ENCODE measurements at regions not wholly inside any gene's neighbourhood (a gene's known extent, or its start where the extent isn't known, plus 50 kb on each side); places are given as distances from the start of the nearest gene placed in this dataset.

GRCh38 chr6:128827675-128828464 lies 55.1 kb upstream of the LAMA2 start:
- H2AFZ ChIP-seq (ENCODE audit: low read length) = no peak overlapping the region
- no peak overlapping the region for H3K9ac ChIP-seq (ENCODE audit: low read length)
- H3K4me3 ChIP-seq (ENCODE audit: low read length) = no peak overlapping the region
- no peaks in the 10 kb centered on the region for H3K27me3 ChIP-seq (replicated peaks; ENCODE audit: insufficient read depth, low read length)
- no peak for DNase-seq
- no peaks in the 10 kb centered on the region for H3F3A ChIP-seq (ENCODE audit: insufficient read depth, low read length)
- H3K79me2 ChIP-seq (ENCODE audit: low read length) = no peaks in the 10 kb centered on the region
- H3K36me3 ChIP-seq (replicated peaks; ENCODE audit: insufficient read depth, low read length) = no peaks in the 10 kb centered on the region
- no peaks in the 10 kb centered on the region for H3K4me1 ChIP-seq (ENCODE audit: low read length)
- TF ChIP-seq EZH2phosphoT487 (IDR thresholded peaks at IDR 0.05; ENCODE audit: low read length) (no peak), EZH2 (optimal IDR thresholded peaks at IDR 0.05; ENCODE audit: low read depth, low read length) (no peak)
- TF ChIP-seq, protein P1, sequence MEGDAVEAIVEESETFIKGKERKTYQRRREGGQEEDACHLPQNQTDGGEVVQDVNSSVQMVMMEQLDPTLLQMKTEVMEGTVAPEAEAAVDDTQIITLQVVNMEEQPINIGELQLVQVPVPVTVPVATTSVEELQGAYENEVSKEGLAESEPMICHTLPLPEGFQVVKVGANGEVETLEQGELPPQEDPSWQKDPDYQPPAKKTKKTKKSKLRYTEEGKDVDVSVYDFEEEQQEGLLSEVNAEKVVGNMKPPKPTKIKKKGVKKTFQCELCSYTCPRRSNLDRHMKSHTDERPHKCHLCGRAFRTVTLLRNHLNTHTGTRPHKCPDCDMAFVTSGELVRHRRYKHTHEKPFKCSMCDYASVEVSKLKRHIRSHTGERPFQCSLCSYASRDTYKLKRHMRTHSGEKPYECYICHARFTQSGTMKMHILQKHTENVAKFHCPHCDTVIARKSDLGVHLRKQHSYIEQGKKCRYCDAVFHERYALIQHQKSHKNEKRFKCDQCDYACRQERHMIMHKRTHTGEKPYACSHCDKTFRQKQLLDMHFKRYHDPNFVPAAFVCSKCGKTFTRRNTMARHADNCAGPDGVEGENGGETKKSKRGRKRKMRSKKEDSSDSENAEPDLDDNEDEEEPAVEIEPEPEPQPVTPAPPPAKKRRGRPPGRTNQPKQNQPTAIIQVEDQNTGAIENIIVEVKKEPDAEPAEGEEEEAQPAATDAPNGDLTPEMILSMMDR (IDR thresholded peaks at IDR 0.05; ENCODE audit: low read length) = no peak
- no peak overlapping the region for H3K4me2 ChIP-seq (ENCODE audit: low read depth, low read length)
- no peak overlapping the region for H3K27ac ChIP-seq (ENCODE audit: low read length)
- no peaks in the 10 kb centered on the region for H3K9me2 ChIP-seq (replicated peaks; ENCODE audit: insufficient read depth, low read length)
- no peaks in the 10 kb centered on the region for H4K20me1 ChIP-seq (ENCODE audit: insufficient read depth, low read length)
- no peaks in the 10 kb centered on the region for H3K9me3 ChIP-seq (replicated peaks; ENCODE audit: insufficient read depth, low read length)

- Histone ChIP-seq H3K4me2 (ENCODE audit: low read depth, low read length) (no peak overlapping the region), H3F3A (ENCODE audit: insufficient read depth, low read length) (no peaks in the 10 kb centered on the region), H3K9ac (ENCODE audit: low read length) (no peak overlapping the region), H3K4me1 (ENCODE audit: low read length) (no peaks in the 10 kb centered on the region), H3K9me3 (replicated peaks; ENCODE audit: insufficient read depth, low read length) (no peaks in the 10 kb centered on the region), H4K20me1 (ENCODE audit: insufficient read depth, low read length) (no peaks in the 10 kb centered on the region), H3K36me3 (replicated peaks; ENCODE audit: insufficient read depth, low read length) (no peaks in the 10 kb centered on the region), H3K79me2 (ENCODE audit: low read length) (no peaks in the 10 kb centered on the region), H3K27ac (ENCODE audit: low read length) (no peak overlapping the region), H3K4me3 (ENCODE audit: low read length) (no peak overlapping the region), H2AFZ (ENCODE audit: low read length) (no peak overlapping the region), H3K27me3 (replicated peaks; ENCODE audit: insufficient read depth, low read length) (no peaks in the 10 kb centered on the region), H3K9me2 (replicated peaks; ENCODE audit: insufficient read depth, low read length) (no peaks in the 10 kb centered on the region)
- TF ChIP-seq, protein P1 (IDR thresholded peaks at IDR 0.05; ENCODE audit: low read length) = no peak
- TF ChIP-seq EZH2 (optimal IDR thresholded peaks at IDR 0.05; ENCODE audit: low read depth, low read length) (no peak), EZH2phosphoT487 (IDR thresholded peaks at IDR 0.05; ENCODE audit: low read length) (no peak)
- no peak for DNase-seq
These were observed 56.3 kb upstream of the LAMA2 start for GRCh38 chr6:128826606-128827005.

DNA sequence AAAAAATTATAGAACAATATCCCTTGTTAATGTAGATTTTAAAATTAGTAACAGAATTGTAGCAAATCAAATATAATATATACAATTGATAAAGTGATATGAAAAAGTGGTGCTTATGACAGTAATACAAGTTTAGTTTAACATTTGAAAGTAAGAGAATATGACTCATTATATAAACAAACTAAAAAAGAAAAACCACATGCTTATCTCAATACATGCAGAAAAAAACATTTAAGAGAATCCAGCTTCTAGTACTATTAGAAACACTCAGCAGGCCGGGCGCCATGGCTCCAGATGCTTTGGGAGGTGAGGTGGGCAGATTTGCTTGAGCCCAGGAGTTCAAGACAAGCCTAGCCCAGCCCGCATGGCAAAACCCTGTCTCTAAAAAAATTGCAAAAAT lies 60.7 kb upstream of the LAMA2 start:
- DNase-seq = no peak
- H3K79me2 ChIP-seq (ENCODE audit: low read length) = no peaks in the 10 kb centered on the region
- H3K36me3 ChIP-seq (replicated peaks; ENCODE audit: insufficient read depth, low read length) = no peaks in the 10 kb centered on the region
- H4K20me1 ChIP-seq (ENCODE audit: insufficient read depth, low read length) = no peaks in the 10 kb centered on the region
- H3K27ac ChIP-seq (ENCODE audit: low read length) = no peak overlapping the region
- H3K4me3 ChIP-seq (ENCODE audit: low read length) = no peak overlapping the region
- TF ChIP-seq, protein P1 (IDR thresholded peaks at IDR 0.05; ENCODE audit: low read length) = no peak
- TF ChIP-seq EZH2 (optimal IDR thresholded peaks at IDR 0.05; ENCODE audit: low read depth, low read length) = no peak
- no peak for TF ChIP-seq EZH2phosphoT487 (IDR thresholded peaks at IDR 0.05; ENCODE audit: low read length)
- H3K9ac ChIP-seq (ENCODE audit: low read length) = no peak overlapping the region
- H2AFZ ChIP-seq (ENCODE audit: low read length) = no peak overlapping the region
- no peaks in the 10 kb centered on the region for H3K27me3 ChIP-seq (replicated peaks; ENCODE audit: insufficient read depth, low read length)
- H3K9me3 ChIP-seq (replicated peaks; ENCODE audit: insufficient read depth, low read length) = no peaks in the 10 kb centered on the region
- no peaks in the 10 kb centered on the region for H3F3A ChIP-seq (ENCODE audit: insufficient read depth, low read length)
- no peaks in the 10 kb centered on the region for H3K4me1 ChIP-seq (ENCODE audit: low read length)
- no peak overlapping the region for H3K4me2 ChIP-seq (ENCODE audit: low read depth, low read length)
- no peaks in the 10 kb centered on the region for H3K9me2 ChIP-seq (replicated peaks; ENCODE audit: insufficient read depth, low read length)

Data from MM.1S (cell line).